ENCODE measurements at regions not wholly inside any gene's neighbourhood (a gene's known extent, or its start where the extent isn't known, plus 50 kb on each side); places are given as distances from the start of the nearest gene placed in this dataset.

DNA sequence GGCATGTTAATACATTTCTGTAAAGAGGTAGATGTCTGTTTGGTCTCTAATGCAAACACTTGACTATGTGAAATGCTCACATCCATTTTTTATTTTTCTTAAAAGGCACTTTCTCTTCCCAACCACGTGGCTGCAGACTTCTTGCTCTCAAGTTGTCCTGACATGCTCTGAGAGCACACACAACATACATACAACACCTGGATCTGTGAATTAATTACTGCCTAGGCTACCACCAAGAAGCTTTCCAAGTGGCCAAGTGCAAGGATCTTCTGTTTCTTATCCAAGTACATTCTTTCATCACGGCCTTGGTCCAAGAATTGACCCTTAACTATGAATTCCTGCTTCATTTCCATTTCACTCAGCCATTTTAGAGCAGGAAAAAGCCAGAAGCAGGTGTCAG is 110.8 kb downstream of the SPRY1 start:
- Mint-ChIP-seq H3K4me3 (no peak overlapping the region), H3K36me3 (ENCODE audit: insufficient read depth) (no peaks in the 10 kb centered on the region), H3K4me1 (ENCODE audit: low read depth in 2 of 2) (peaks cover 0 to 6% of the 10 kb centered on the region in 2 donors), H3K27me3 (peaks cover 22 to 33% of the 10 kb centered on the region in 2 donors), H3K27ac (no peak overlapping the region), H3K9me3 (no peaks in the 10 kb centered on the region)
- DNase-seq, result no peak
- no peak for ATAC-seq (replicated peaks)

DNA sequence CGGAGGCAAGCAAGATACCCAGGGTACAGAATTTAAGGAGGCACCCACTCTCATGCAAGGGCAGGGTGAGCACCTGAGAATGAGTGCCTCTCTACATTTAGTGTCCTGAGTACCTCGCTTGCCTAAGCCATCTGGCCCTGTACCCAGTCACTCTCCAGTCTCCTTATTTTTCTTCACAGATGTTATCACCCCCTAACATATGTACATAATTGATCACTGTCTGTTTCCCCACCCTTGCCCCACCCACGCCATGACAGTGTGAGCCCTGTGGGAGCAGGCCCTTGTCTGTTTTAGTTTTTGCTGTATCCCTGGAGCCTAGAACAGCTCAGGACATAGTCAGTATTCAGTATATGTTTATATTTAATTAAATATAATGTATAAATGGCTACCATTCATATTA is 113.6 kb downstream of the SPRY1 start:
- H3K27me3 Mint-ChIP-seq, result peaks cover 16 to 18% of the 10 kb centered on the region in 2 donors
- DNase-seq (no peak), ATAC-seq (replicated peaks) (no peak)
- no peaks in the 10 kb centered on the region for H3K36me3 Mint-ChIP-seq (ENCODE audit: insufficient read depth)
- H3K4me1 Mint-ChIP-seq (ENCODE audit: low read depth in 2 of 2), result peaks cover 0 to 6% of the 10 kb centered on the region in 2 donors
- peak overlapping the region in 1 of 2 donors; percentile 9 for H3K27ac Mint-ChIP-seq
- no peaks in the 10 kb centered on the region for H3K9me3 Mint-ChIP-seq
- H3K4me3 Mint-ChIP-seq, result no peak overlapping the region

DNA sequence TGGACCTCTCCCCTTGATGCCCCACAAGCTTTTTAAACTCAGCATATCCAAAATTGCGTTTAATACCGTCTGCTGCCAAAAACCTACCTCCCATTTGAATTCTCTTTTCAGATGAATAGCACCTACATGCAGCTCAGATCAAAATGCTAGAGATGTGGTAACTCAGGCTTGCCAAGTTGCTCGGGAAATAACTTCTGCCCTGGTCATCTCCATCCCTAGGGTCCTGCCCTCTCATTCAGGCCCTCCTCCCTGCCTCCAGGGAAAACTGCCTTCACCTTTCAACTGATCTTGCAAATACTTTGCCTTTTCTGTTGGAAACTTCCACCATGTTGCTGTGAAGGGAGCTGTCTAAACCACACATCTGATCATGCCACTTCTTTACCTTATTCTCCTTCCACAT is 114.1 kb downstream of the SPRY1 start:
- no peak overlapping the region for H3K27ac Mint-ChIP-seq
- peaks cover 12 to 14% of the 10 kb centered on the region in 2 donors for H3K27me3 Mint-ChIP-seq
- DNase-seq (no peak), ATAC-seq (replicated peaks) (no peak)
- H3K4me3 Mint-ChIP-seq, result no peak overlapping the region
- peaks cover 0 to 4% of the 10 kb centered on the region in 2 donors for H3K4me1 Mint-ChIP-seq (ENCODE audit: low read depth in 2 of 2)
- H3K36me3 Mint-ChIP-seq (ENCODE audit: insufficient read depth), result no peaks in the 10 kb centered on the region
- no peaks in the 10 kb centered on the region for H3K9me3 Mint-ChIP-seq

DNA sequence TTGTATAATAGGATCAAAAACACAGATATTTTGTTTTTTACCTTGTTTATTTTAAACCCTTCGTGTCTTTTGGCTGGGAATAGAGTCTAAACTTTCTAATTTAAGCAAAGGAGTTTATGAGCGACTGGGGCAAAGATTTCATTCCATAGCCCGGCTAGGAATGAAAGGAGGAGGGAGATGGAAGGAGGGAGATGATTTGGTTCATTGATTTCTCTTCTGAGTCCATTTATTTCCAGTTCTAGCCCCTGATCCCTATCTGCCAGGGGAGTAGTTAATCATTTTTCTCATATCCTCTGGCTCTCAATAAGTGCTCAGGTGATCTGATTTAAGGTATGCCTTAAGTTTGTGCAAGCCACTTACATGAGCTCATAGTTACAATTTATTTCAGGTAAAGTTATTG is 120.0 kb downstream of the SPRY1 start:
- Mint-ChIP-seq H3K36me3 (ENCODE audit: insufficient read depth) (no peaks in the 10 kb centered on the region), H3K27ac (no peak overlapping the region), H3K4me3 (no peak overlapping the region), H3K27me3 (no peaks in the 10 kb centered on the region), H3K9me3 (no peaks in the 10 kb centered on the region), H3K4me1 (ENCODE audit: low read depth in 2 of 2) (no peaks in the 10 kb centered on the region)
- no peak for ATAC-seq (replicated peaks)
- no peak for DNase-seq

DNA sequence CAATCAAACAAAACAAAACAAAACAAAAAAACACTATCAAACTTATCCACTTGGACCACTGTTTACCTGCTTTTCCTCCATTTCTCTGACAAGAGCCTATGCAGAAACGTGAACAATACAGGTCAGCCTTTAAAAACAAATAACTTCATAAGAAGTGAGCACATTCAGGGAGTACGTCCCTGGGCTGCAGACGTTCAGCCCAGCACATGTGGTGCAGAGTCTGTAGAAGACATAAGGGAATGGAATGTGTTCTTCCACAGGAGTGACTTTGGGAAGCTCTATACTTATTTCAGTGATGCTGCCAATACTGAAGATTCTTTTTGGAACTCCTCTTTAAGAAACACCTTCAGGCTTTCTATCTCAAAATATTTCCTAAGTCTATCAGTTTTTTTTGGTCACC is 120.6 kb downstream of the SPRY1 start:
- H3K36me3 Mint-ChIP-seq (ENCODE audit: insufficient read depth), result no peaks in the 10 kb centered on the region
- no peaks in the 10 kb centered on the region for H3K27me3 Mint-ChIP-seq
- ATAC-seq (replicated peaks), result no peak
- no peak overlapping the region for H3K27ac Mint-ChIP-seq
- H3K4me1 Mint-ChIP-seq (ENCODE audit: low read depth in 2 of 2), result no peaks in the 10 kb centered on the region
- no peaks in the 10 kb centered on the region for H3K9me3 Mint-ChIP-seq
- no peak for DNase-seq
- no peak overlapping the region for H3K4me3 Mint-ChIP-seq

DNA sequence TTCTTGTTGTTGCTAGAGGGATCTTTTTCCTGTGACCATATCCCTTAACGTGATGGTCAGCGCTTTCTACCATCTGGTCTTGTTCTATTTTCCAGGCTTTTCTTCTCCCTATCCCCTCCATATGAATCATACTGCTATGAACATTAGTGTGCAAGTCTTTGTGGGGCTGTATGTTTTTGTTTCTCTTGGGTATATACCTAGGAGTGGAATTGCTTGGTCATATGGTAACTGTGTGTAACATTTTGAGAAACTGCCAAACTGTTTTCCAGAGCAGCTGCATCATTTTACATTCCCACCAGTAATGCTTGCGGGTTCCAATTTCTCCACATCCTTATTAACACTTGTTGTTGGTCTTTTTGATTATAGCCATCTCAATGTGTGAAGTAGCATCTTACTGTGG is 121.4 kb downstream of the SPRY1 start:
- DNase-seq, result no peak
- no peaks in the 10 kb centered on the region for H3K27me3 Mint-ChIP-seq
- H3K4me3 Mint-ChIP-seq, result no peak overlapping the region
- H3K9me3 Mint-ChIP-seq, result no peaks in the 10 kb centered on the region
- no peak overlapping the region for H3K27ac Mint-ChIP-seq
- H3K36me3 Mint-ChIP-seq (ENCODE audit: insufficient read depth), result no peaks in the 10 kb centered on the region
- ATAC-seq (replicated peaks), result no peak
- no peaks in the 10 kb centered on the region for H3K4me1 Mint-ChIP-seq (ENCODE audit: low read depth in 2 of 2)

DNA sequence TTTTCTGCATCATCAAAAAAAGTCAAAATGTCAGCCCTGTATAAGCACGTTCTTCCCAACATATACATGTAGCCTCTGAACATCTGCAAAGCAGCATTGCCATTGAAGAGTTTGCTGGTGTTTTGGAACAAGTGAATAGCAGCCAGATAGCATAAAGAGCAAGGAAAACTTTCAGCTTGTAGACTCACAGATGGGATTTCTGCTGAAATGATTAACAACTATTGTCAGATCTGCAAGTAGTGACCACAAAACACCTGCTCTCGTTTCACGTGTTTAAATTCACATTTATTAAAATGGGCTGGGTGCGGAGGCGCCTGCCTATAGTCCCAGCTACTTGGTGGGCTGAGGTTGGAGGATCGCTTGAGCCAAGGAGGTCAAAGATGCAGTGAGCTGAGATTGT is 123.7 kb downstream of the SPRY1 start:
- H3K9me3 Mint-ChIP-seq, result no peaks in the 10 kb centered on the region
- no peaks in the 10 kb centered on the region for H3K36me3 Mint-ChIP-seq (ENCODE audit: insufficient read depth)
- DNase-seq, result no peak
- ATAC-seq (replicated peaks), result no peak
- no peak overlapping the region for H3K4me3 Mint-ChIP-seq
- no peak overlapping the region for H3K27ac Mint-ChIP-seq
- no peaks in the 10 kb centered on the region for H3K27me3 Mint-ChIP-seq
- no peaks in the 10 kb centered on the region for H3K4me1 Mint-ChIP-seq (ENCODE audit: low read depth in 2 of 2)

- no peak overlapping the region for H3K4me3 Mint-ChIP-seq
- no peaks in the 10 kb centered on the region for H3K27me3 Mint-ChIP-seq
- DNase-seq (no peak), ATAC-seq (replicated peaks) (no peak)
- no peaks in the 10 kb centered on the region for H3K36me3 Mint-ChIP-seq (ENCODE audit: insufficient read depth)
- no peaks in the 10 kb centered on the region for H3K4me1 Mint-ChIP-seq (ENCODE audit: low read depth in 2 of 2)
- H3K27ac Mint-ChIP-seq, result no peak overlapping the region
- no peaks in the 10 kb centered on the region for H3K9me3 Mint-ChIP-seq
Measured at GRCh38 chr4:123522081-123522480, 125.5 kb downstream of the SPRY1 start.

GRCh38 chr4:123522646-123523045 is 126.1 kb downstream of the SPRY1 start:
- Mint-ChIP-seq H3K36me3 (ENCODE audit: insufficient read depth) (no peaks in the 10 kb centered on the region), H3K27me3 (no peaks in the 10 kb centered on the region), H3K27ac (no peak overlapping the region), H3K9me3 (no peaks in the 10 kb centered on the region), H3K4me1 (ENCODE audit: low read depth in 2 of 2) (no peaks in the 10 kb centered on the region), H3K4me3 (no peak overlapping the region)
- DNase-seq (no peak), ATAC-seq (replicated peaks) (no peak)

DNA sequence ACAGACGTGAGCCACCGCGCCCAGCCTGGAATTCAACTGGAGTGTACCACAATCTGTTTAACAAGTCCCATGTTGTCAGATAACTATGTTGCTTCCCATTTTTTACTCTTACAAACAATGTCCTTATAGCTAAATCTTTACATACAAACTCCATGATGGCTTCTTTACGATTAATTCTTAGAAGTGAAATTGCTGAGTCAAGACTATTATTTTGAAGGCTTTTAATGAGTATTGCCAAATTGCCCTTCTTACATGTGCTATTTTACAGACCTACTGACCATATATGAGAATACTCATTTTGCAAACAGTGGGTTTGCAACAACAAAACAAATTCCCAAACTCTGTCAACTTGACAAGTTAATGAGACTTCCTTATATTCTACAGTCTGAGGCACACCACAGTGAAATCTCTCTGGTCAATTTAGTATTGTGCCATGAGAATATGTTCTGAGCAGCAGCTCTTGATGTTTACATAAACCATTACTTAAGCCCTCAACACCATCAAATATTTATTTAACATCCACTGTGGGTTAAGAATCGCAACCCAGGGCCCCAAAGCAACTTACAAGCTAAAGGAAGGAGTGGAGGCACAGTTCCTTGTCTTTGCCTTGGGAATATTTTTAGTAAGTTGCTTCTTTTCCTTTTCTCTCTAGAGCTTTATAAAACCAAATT is 128.5 kb downstream of the SPRY1 start:
- H3K36me3 Mint-ChIP-seq (ENCODE audit: insufficient read depth), result no peaks in the 10 kb centered on the region
- ATAC-seq (replicated peaks), result no peak
- H3K4me3 Mint-ChIP-seq, result no peak overlapping the region
- H3K9me3 Mint-ChIP-seq, result no peaks in the 10 kb centered on the region
- no peaks in the 10 kb centered on the region for H3K27me3 Mint-ChIP-seq
- H3K4me1 Mint-ChIP-seq (ENCODE audit: low read depth in 2 of 2), result no peaks in the 10 kb centered on the region
- DNase-seq, result no peak
- H3K27ac Mint-ChIP-seq, result no peak overlapping the region

- no peak for ATAC-seq (replicated peaks)
- Mint-ChIP-seq H3K4me3 (no peak overlapping the region), H3K27ac (no peak overlapping the region), H3K4me1 (ENCODE audit: low read depth in 2 of 2) (no peaks in the 10 kb centered on the region), H3K27me3 (no peaks in the 10 kb centered on the region), H3K9me3 (no peaks in the 10 kb centered on the region), H3K36me3 (ENCODE audit: insufficient read depth) (no peaks in the 10 kb centered on the region)
- DNase-seq, result no peak
Measured at GRCh38 chr4:123526511-123526910, 129.9 kb downstream of the SPRY1 start.

DNA sequence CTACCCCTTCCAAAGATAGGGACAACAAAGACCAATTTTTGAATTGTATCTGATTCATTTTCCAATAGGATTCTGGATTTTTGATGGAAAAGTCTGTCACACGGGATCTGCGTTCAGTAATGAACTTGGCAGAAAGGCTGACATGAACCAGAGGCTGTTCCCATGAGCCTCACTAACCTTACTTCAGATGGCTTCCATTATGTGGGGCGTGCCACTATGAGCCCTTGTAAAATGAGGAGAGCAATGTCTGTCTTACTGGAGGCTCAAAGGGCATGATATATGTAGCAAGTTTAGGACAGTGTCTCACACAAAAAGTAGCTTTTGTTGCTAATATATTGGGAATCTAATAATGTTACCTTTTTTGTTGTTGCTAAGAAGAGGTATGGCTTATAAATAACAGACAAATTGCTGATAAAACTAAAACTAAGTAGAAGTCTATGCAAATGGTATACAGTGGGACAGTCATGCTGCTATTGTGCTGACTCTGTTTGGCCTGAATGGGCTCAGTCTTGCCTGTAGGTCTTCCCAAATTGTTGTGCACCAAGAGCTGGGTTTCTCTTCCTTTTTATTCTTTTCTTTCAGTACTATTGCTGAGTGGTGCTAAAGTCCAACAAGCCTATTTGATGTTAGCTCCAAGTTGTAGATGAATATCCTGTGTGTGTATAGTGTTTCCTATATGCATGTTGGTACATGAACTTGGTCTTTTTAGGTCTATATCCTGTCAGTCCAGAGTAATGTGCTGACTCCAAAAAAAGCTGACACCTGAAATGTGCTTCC is 132.1 kb downstream of the SPRY1 start:
- no peaks in the 10 kb centered on the region for H3K4me1 Mint-ChIP-seq (ENCODE audit: low read depth in 2 of 2)
- ATAC-seq (replicated peaks) (no peak), DNase-seq (no peak)
- no peak overlapping the region for H3K27ac Mint-ChIP-seq
- H3K36me3 Mint-ChIP-seq (ENCODE audit: insufficient read depth), result no peaks in the 10 kb centered on the region
- H3K27me3 Mint-ChIP-seq, result no peaks in the 10 kb centered on the region
- H3K4me3 Mint-ChIP-seq, result no peak overlapping the region
- no peaks in the 10 kb centered on the region for H3K9me3 Mint-ChIP-seq

- no peaks in the 10 kb centered on the region for H3K36me3 Mint-ChIP-seq (ENCODE audit: insufficient read depth)
- H3K27ac Mint-ChIP-seq, result no peak overlapping the region
- H3K4me1 Mint-ChIP-seq (ENCODE audit: low read depth in 2 of 2), result no peaks in the 10 kb centered on the region
- H3K9me3 Mint-ChIP-seq, result no peaks in the 10 kb centered on the region
- no peak overlapping the region for H3K4me3 Mint-ChIP-seq
- no peak for ATAC-seq (replicated peaks)
- no peak for DNase-seq
- no peaks in the 10 kb centered on the region for H3K27me3 Mint-ChIP-seq
Measured at GRCh38 chr4:123529278-123529568, 132.6 kb downstream of the SPRY1 start.

DNA sequence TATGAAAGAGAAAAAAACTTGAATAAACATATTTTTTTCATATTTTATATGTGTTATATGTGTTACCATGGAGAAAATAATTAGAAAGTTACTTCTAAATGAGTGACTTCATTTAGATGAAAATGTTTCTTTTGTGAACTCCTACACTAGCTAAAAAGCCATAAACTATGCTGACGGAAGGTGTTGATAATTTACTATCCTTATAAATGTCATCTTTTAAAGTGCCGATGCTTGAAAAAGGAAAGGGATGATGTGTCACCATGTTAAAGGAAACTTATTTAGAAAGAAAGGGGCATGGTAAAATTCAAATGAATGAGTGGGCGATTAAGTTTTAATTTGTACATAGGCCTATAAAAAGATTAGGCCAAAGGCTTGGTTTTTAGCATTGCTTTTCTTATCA is 133.8 kb downstream of the SPRY1 start:
- H3K4me1 Mint-ChIP-seq (ENCODE audit: low read depth in 2 of 2), result peaks cover 0 to 3% of the 10 kb centered on the region in 2 donors
- no peaks in the 10 kb centered on the region for H3K9me3 Mint-ChIP-seq
- DNase-seq, result no peak
- no peak overlapping the region for H3K27ac Mint-ChIP-seq
- H3K4me3 Mint-ChIP-seq, result no peak overlapping the region
- no peaks in the 10 kb centered on the region for H3K27me3 Mint-ChIP-seq
- no peaks in the 10 kb centered on the region for H3K36me3 Mint-ChIP-seq (ENCODE audit: insufficient read depth)
- no peak for ATAC-seq (replicated peaks)
